HL-60 (cell line): ENCODE measurements at regions not wholly inside any gene's neighbourhood (a gene's known extent, or its start where the extent isn't known, plus 50 kb on each side); places are given as distances from the start of the nearest gene placed in this dataset.

Source experiments
- SPI1 ChIP-seq: IDR thresholded peaks from 2 replicates; pipeline ENCODE4 v1.6.1; 2012; ENCODE audit warnings: low read depth, mild to moderate bottlenecking, borderline replicate concordance
- TF ChIP-seq, protein P1 (sequence below): IDR thresholded peaks from one replicate; pipeline ENCODE4 v1.5.1; 2011; ENCODE audit warnings: low read length, control low read depth, inconsistent platforms; ENCODE audit not compliant: insufficient read depth
- TF ChIP-seq, protein P2 (sequence below): IDR thresholded peaks from 2 replicates; pipeline ENCODE4 v1.6.1; 2012; ENCODE audit warnings: low read depth; ENCODE audit not compliant: insufficient replicate concordance

DNA sequence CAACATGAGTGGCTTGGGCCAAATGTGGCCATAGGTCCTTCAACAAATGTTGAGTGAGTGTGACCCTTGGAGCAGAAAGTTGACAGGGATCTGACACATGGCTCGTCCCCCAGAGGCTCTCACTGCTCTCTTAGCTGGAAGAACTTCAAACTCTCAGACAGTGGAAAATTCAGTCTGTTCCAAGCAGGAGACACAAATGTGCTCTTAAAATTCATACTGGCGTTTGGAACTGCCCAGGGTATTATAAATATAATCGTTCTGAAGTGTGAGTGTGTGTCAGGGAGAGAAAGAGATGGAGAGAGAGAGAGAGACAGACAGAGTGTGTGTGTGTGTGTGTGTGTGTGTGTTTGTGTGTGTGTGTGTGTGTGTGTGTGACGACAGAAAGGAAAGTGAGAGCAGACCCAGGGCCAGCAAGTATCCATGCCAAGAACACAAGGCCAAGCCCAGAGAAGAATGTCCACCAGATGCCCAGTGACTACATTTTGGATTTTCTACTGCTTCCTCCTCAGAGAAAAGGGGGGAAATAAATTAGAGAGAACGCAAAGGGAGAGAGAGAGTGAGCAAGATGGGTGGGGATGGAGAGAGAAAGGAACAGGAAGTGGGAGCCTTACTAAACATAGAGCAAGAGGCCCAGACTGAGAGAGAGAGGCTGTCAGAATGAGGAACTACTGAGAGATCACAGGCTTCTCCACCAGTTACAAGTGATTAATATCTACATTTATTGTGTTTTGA lies 193.6 kb upstream of the NUDT4 start:
- TF ChIP-seq, protein P1, sequence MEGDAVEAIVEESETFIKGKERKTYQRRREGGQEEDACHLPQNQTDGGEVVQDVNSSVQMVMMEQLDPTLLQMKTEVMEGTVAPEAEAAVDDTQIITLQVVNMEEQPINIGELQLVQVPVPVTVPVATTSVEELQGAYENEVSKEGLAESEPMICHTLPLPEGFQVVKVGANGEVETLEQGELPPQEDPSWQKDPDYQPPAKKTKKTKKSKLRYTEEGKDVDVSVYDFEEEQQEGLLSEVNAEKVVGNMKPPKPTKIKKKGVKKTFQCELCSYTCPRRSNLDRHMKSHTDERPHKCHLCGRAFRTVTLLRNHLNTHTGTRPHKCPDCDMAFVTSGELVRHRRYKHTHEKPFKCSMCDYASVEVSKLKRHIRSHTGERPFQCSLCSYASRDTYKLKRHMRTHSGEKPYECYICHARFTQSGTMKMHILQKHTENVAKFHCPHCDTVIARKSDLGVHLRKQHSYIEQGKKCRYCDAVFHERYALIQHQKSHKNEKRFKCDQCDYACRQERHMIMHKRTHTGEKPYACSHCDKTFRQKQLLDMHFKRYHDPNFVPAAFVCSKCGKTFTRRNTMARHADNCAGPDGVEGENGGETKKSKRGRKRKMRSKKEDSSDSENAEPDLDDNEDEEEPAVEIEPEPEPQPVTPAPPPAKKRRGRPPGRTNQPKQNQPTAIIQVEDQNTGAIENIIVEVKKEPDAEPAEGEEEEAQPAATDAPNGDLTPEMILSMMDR = no peak
- TF ChIP-seq SPI1 = peak; percentile 95
- TF ChIP-seq, protein P2, sequence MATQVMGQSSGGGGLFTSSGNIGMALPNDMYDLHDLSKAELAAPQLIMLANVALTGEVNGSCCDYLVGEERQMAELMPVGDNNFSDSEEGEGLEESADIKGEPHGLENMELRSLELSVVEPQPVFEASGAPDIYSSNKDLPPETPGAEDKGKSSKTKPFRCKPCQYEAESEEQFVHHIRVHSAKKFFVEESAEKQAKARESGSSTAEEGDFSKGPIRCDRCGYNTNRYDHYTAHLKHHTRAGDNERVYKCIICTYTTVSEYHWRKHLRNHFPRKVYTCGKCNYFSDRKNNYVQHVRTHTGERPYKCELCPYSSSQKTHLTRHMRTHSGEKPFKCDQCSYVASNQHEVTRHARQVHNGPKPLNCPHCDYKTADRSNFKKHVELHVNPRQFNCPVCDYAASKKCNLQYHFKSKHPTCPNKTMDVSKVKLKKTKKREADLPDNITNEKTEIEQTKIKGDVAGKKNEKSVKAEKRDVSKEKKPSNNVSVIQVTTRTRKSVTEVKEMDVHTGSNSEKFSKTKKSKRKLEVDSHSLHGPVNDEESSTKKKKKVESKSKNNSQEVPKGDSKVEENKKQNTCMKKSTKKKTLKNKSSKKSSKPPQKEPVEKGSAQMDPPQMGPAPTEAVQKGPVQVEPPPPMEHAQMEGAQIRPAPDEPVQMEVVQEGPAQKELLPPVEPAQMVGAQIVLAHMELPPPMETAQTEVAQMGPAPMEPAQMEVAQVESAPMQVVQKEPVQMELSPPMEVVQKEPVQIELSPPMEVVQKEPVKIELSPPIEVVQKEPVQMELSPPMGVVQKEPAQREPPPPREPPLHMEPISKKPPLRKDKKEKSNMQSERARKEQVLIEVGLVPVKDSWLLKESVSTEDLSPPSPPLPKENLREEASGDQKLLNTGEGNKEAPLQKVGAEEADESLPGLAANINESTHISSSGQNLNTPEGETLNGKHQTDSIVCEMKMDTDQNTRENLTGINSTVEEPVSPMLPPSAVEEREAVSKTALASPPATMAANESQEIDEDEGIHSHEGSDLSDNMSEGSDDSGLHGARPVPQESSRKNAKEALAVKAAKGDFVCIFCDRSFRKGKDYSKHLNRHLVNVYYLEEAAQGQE = peak; percentile 33
